Globus pallidus (tissue), 1 donor: ENCODE measurements at regions not wholly inside any gene's neighbourhood (a gene's known extent, or its start where the extent isn't known, plus 50 kb on each side); places are given as distances from the start of the nearest gene placed in this dataset.

Experiments used
- DNase-seq: peaks from one replicate; pipeline ENCODE4 v3.0.0-alpha.2; 2015; ENCODE audit warnings: low spot score

- DNase-seq: no peak
These were observed 198.8 kb upstream of the RGPD4 start for GRCh38 chr2:107627926-107628325.

- DNase-seq: no peak
These were observed 193.0 kb upstream of the RGPD4 start for GRCh38 chr2:107633580-107634147.

GRCh38 chr2:107634172-107634571 lies 192.5 kb upstream of the RGPD4 start:
- DNase-seq: no peak

- no peak for DNase-seq
These were observed 190.8 kb upstream of the RGPD4 start for GRCh38 chr2:107635883-107636282.

GRCh38 chr2:107645586-107645985 lies 181.1 kb upstream of the RGPD4 start:
- no peak for DNase-seq

GRCh38 chr2:107648781-107649404 lies 177.8 kb upstream of the RGPD4 start:
- DNase-seq: no peak

GRCh38 chr2:107657049-107657448 lies 169.6 kb upstream of the RGPD4 start:
- no peak for DNase-seq

GRCh38 chr2:107663632-107664031 lies 163.1 kb upstream of the RGPD4 start:
- no peak for DNase-seq

- no peak for DNase-seq
These were observed 157.4 kb upstream of the RGPD4 start for GRCh38 chr2:107669335-107669734.

- DNase-seq: no peak
These were observed 144.8 kb upstream of the RGPD4 start for GRCh38 chr2:107681936-107682335.

GRCh38 chr2:107684421-107684820 lies 142.3 kb upstream of the RGPD4 start:
- DNase-seq: no peak

GRCh38 chr2:107685421-107685986 lies 141.2 kb upstream of the RGPD4 start:
- no peak for DNase-seq

GRCh38 chr2:107687073-107687472 lies 139.6 kb upstream of the RGPD4 start:
- DNase-seq: no peak

- DNase-seq: no peak
These were observed 138.6 kb upstream of the RGPD4 start for GRCh38 chr2:107688135-107688534.

- no peak for DNase-seq
These were observed 133.1 kb upstream of the RGPD4 start for GRCh38 chr2:107693604-107694003.

GRCh38 chr2:107694667-107695066 lies 132.0 kb upstream of the RGPD4 start:
- no peak for DNase-seq

GRCh38 chr2:107697385-107697784 lies 129.3 kb upstream of the RGPD4 start:
- no peak for DNase-seq

GRCh38 chr2:107698861-107699260 lies 127.8 kb upstream of the RGPD4 start:
- DNase-seq: no peak

GRCh38 chr2:107700073-107700472 lies 126.6 kb upstream of the RGPD4 start:
- no peak for DNase-seq

GRCh38 chr2:107711941-107712340 lies 114.8 kb upstream of the RGPD4 start:
- no peak for DNase-seq

GRCh38 chr2:107712857-107713256 lies 113.8 kb upstream of the RGPD4 start:
- DNase-seq: no peak

- DNase-seq: no peak
These were observed 109.0 kb upstream of the RGPD4 start for GRCh38 chr2:107717661-107718060.

GRCh38 chr2:107719141-107719540 lies 107.6 kb upstream of the RGPD4 start:
- no peak for DNase-seq

- no peak for DNase-seq
These were observed 106.9 kb upstream of the RGPD4 start for GRCh38 chr2:107719836-107720235.
